Thyroid gland (tissue), 4 donors: ENCODE measurements at regions not wholly inside any gene's neighbourhood (a gene's known extent, or its start where the extent isn't known, plus 50 kb on each side); places are given as distances from the start of the nearest gene placed in this dataset.

Source experiments
- DNase-seq, 2 donors: peaks; one replicate each; pipeline ENCODE4 v3.0.0-alpha.2; 2019
- H3K27ac ChIP-seq, 3 donors: fragments of 200-600 bp; sonication (generic); 1 replicate in 2 of 3; 2 replicates in 1 of 3; pipeline ENCODE4 v1.5.1; 2016 to 2019; ENCODE audit warnings: mild to moderate bottlenecking in 1 of 3, moderate library complexity in 1 of 3
- H3K27me3 ChIP-seq: fragments of 200-600 bp; sonication (generic); one replicate; pipeline ENCODE4 v1.5.1; 2019
- H3K36me3 ChIP-seq, 2 donors: fragments of 200-600 bp; sonication (generic); one replicate each; pipeline ENCODE4 v1.5.1; 2016 to 2019
- H3K4me1 ChIP-seq, 2 donors: fragments of 200-600 bp; sonication (generic); one replicate each; pipeline ENCODE4 v1.5.1; 2017 to 2019
- H3K4me3 ChIP-seq, 3 donors: fragments of 200-600 bp; sonication (generic); replicated peaks in 1 of 3; 1 replicate in 2 of 3; 2 replicates in 1 of 3; pipeline ENCODE4 v1.5.1; 2016; ENCODE audit warnings: mild to moderate bottlenecking in 1 of 3
- H3K9me3 ChIP-seq: fragments of 200-600 bp; sonication (generic); one replicate; pipeline ENCODE4 v1.5.1; 2017
- POLR2A ChIP-seq, 2 donors: fragments of 450-650 bp; IDR thresholded peaks; one replicate each; pipeline ENCODE4 v1.6.1; 2017; ENCODE audit warnings: antibody characterized with exemption in 2 of 2, mild to moderate bottlenecking in 2 of 2, moderate library complexity in 1 of 2
- WGBS, 2 donors: methylation state at CpG; one replicate each; pipeline ENCODE4 v1.1.5; 2017; 5-methylcytosine and 5-hydroxymethylcytosine counted together
- intact Hi-C: fragments of 100-400 bp; cut with DNase I; formaldehyde crosslinking; loops from one replicate; pipeline ENCODE4 v1.15.1; 2023
- TF ChIP-seq, protein P1 (sequence below), 6 experiments: fragments of 200-600 bp in 3 of 6; fragments of 450-650 bp in 3 of 6; sonication (generic) in 3 of 6; IDR thresholded peaks; one replicate each; pipeline ENCODE4 v1.5.1; 2016 to 2019; ENCODE audit warnings: antibody characterized with exemption in 6 of 6, mild to moderate bottlenecking in 2 of 6, inconsistent platforms in 1 of 6, moderate library complexity in 1 of 6

DNA sequence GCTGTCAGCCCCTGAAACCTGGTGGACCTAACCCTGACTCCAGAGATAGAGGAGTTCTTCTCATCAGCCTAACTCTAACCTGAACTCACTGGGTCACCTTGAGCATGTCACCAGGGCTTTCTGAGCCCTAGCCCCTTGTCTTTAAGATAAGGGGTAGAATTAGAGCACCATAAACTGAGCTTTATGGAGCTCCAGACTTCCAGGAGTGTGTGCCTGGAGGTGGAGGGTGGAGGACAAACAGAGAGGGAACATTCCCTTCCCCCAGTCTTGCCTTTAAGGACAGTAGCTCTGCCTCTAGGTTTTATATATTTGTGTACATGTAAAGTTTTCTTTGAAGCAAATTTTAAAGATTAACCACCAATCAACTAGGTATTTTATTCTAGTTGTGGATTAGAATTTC lies 83.9 kb upstream of the PACRGL start:
- H3K27ac ChIP-seq, result no peak overlapping the region
- H3K27me3 ChIP-seq, result no peaks in the 10 kb centered on the region
- H3K36me3 ChIP-seq, result no peaks in the 10 kb centered on the region
- no peak overlapping the region for H3K4me3 ChIP-seq
- intact Hi-C loops, result no loop called here
- no peaks in the 10 kb centered on the region for H3K4me1 ChIP-seq
- TF ChIP-seq, protein P1, sequence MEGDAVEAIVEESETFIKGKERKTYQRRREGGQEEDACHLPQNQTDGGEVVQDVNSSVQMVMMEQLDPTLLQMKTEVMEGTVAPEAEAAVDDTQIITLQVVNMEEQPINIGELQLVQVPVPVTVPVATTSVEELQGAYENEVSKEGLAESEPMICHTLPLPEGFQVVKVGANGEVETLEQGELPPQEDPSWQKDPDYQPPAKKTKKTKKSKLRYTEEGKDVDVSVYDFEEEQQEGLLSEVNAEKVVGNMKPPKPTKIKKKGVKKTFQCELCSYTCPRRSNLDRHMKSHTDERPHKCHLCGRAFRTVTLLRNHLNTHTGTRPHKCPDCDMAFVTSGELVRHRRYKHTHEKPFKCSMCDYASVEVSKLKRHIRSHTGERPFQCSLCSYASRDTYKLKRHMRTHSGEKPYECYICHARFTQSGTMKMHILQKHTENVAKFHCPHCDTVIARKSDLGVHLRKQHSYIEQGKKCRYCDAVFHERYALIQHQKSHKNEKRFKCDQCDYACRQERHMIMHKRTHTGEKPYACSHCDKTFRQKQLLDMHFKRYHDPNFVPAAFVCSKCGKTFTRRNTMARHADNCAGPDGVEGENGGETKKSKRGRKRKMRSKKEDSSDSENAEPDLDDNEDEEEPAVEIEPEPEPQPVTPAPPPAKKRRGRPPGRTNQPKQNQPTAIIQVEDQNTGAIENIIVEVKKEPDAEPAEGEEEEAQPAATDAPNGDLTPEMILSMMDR (IDR thresholded peaks at IDR 0.05), result no peak
- no peak for TF ChIP-seq POLR2A (IDR thresholded peaks at IDR 0.05)
- H3K9me3 ChIP-seq, result no peaks in the 10 kb centered on the region
- no peak for DNase-seq

DNA sequence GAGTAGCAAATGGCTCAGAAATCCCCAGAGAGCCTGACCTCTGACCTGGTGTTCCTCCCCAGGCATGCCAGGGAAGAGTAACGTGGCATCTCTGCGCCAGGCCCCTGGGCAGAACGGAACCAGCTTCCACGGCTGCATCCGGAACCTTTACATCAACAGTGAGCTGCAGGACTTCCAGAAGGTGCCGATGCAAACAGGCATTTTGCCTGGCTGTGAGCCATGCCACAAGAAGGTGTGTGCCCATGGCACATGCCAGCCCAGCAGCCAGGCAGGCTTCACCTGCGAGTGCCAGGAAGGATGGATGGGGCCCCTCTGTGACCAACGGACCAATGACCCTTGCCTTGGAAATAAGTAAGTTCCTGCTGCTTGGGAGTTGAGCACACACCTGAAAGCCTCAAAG lies 83.4 kb upstream of the PACRGL start:
- no peak for DNase-seq
- TF ChIP-seq, protein P1 (IDR thresholded peaks at IDR 0.05), result no peak
- no peak for TF ChIP-seq POLR2A (IDR thresholded peaks at IDR 0.05)
- no peak overlapping the region for H3K4me3 ChIP-seq
- intact Hi-C loops, result no loop called here
- H3K27ac ChIP-seq, result no peak overlapping the region
- H3K36me3 ChIP-seq, result no peaks in the 10 kb centered on the region
- WGBS, 2 donors, result 88 to 92% methylated on average over 8 of the region's 8 CpGs
- H3K9me3 ChIP-seq, result no peaks in the 10 kb centered on the region
- no peaks in the 10 kb centered on the region for H3K4me1 ChIP-seq
- no peaks in the 10 kb centered on the region for H3K27me3 ChIP-seq

DNA sequence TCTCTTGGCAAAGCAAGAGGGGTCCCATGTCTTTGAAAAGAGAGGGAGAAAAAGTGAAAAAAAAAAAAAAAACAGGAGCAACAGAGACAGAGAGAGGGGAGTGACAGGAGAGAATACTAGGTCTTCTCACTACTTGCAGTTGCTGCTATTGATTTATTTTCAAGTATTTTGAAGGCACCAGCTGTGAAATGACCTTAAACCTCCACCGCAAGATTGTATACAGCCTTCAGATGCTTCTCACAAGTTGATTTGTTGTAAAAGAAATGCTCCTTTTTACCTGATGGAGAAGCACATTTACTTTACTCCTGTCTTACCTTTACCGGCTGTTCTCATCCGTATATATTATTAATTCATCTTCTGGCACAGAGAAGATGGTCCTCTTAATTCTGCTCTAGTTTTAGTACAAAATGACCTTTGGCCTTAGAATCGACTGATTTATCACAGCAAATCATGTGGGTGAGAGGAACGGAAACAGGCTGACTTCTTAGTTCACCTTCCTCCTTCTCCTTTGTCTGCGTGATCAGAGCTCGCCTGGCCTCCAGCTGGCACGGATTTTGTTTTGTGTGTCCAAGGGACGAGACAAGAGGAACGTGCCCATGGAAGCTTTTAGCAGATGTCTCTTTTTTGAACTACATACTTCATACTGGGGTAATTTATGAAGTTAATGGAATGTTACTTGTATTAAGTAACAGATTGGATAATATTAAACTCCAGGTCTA lies 82.4 kb upstream of the PACRGL start:
- 68 to 83% methylated on average over 10 of the region's 10 CpGs for WGBS, 2 donors
- Histone ChIP-seq H3K4me1 (no peaks in the 10 kb centered on the region), H3K27ac (no peak overlapping the region), H3K9me3 (no peaks in the 10 kb centered on the region), H3K36me3 (no peaks in the 10 kb centered on the region), H3K27me3 (no peaks in the 10 kb centered on the region), H3K4me3 (no peak overlapping the region)
- TF ChIP-seq POLR2A (IDR thresholded peaks at IDR 0.05), result no peak
- TF ChIP-seq, protein P1 (IDR thresholded peaks at IDR 0.05), result no peak
- intact Hi-C loops, result no loop called here
- DNase-seq, result no peak

DNA sequence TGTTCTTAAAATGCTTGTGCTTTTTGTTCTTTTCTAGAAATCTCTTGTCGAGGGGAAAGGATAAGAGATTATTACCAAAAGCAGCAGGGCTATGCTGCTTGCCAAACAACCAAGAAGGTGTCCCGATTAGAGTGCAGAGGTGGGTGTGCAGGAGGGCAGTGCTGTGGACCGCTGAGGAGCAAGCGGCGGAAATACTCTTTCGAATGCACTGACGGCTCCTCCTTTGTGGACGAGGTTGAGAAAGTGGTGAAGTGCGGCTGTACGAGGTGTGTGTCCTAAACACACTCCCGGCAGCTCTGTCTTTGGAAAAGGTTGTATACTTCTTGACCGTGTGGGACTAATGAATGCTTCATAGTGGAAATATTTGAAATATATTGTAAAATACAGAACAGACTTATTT lies 81.5 kb upstream of the PACRGL start:
- TF ChIP-seq, protein P1 (IDR thresholded peaks at IDR 0.05), result no peak
- no peak for TF ChIP-seq POLR2A (IDR thresholded peaks at IDR 0.05)
- Histone ChIP-seq H3K4me3 (no peak overlapping the region), H3K27me3 (no peaks in the 10 kb centered on the region), H3K4me1 (no peaks in the 10 kb centered on the region), H3K27ac (no peak overlapping the region), H3K36me3 (no peaks in the 10 kb centered on the region), H3K9me3 (no peaks in the 10 kb centered on the region)
- intact Hi-C loops, result no loop called here
- 55 to 63% methylated on average over 12 of the region's 12 CpGs for WGBS, 2 donors
- DNase-seq, result no peak

DNA sequence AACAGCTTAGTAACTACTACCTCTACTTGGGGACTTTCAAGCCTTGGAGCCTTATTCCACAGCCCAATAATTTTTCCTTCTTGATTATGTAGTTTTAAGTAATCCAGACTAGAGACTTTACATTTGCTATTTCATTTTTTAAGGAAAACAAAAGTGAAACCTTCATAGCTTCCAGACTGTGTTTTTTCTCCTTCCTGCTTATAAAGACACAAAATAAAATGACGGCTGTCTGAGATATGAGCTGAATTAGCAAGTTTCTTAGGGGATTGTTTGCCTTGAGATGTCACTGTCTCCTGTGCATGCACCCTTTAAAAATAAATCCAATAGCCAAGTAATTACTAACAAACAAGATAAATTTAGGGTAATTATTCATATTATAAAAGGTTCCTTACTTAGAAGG lies 78.8 kb upstream of the PACRGL start:
- intact Hi-C loops, result no loop called here
- TF ChIP-seq, protein P1 (IDR thresholded peaks at IDR 0.05), result no peak
- no peak for TF ChIP-seq POLR2A (IDR thresholded peaks at IDR 0.05)
- H3K27ac ChIP-seq, result no peak overlapping the region

More for the DNA sequence above, 78.8 kb upstream of the PACRGL start:
- DNase-seq, result no peak
- Histone ChIP-seq H3K4me3 (no peak overlapping the region), H3K4me1 (no peaks in the 10 kb centered on the region), H3K27me3 (no peaks in the 10 kb centered on the region), H3K9me3 (no peaks in the 10 kb centered on the region), H3K36me3 (no peaks in the 10 kb centered on the region)
- WGBS, 2 donors, result 55 to 68% methylated on average over 1 of the region's 1 CpG
